CD4-positive, alpha-beta T cell treated with Interleukin-17A for 1 hour (primary cell): ENCODE measurements at regions not wholly inside any gene's neighbourhood (a gene's known extent, or its start where the extent isn't known, plus 50 kb on each side); places are given as distances from the start of the nearest gene placed in this dataset.
"Not testable (repeated sequence)": the region's sequence is repeated elsewhere in the genome, so short reads cannot be mapped to it uniquely, and the experiment has no call there.

Source experiments
- DNase-seq: peaks from one replicate; pipeline ENCODE4 v3.0.0-alpha.2; 2020

GRCh38 chr5:23727271-23727670 is 219.9 kb downstream of the PRDM9 start:
- no peak for DNase-seq

- DNase-seq, result no peak
Measured at GRCh38 chr5:23730023-23730422, 222.6 kb downstream of the PRDM9 start.

DNA sequence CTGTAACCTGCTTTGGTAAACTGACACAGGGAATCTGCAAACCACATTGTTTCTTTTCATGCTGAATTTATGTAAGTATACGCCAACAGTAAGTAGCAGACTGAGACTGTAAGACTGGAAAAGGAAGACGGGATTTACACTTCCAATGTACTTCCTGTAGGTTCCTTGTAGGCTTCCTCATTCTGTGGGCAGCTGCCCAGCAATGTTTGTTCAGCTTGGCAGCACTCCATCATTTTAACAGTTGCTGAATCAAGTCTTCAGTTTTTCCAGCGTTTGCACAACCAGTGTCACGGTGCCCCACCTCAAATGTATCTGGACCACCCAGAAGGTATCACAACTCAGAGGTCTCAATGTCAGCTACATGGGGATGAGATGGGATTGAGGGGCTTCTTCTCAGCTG is 232.6 kb downstream of the PRDM9 start:
- DNase-seq, result no peak

DNA sequence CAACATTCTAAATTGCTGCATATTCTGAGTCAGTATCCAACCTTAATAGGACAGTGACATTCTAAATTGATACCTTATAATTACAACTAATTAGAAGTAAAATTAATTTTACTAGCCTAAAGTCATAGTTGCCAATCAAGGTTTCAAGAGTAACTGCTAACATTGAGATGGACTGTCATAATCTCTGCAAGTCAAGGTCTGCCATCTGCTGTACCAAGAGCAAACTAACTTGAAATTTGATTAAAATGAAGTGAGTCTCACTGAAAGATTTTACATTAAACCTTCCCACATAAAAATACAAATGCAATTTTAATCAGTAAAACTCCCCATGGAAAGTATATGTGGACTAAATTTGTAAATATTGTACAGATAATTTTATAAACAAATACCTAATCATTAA is 235.3 kb downstream of the PRDM9 start:
- no peak for DNase-seq

DNA sequence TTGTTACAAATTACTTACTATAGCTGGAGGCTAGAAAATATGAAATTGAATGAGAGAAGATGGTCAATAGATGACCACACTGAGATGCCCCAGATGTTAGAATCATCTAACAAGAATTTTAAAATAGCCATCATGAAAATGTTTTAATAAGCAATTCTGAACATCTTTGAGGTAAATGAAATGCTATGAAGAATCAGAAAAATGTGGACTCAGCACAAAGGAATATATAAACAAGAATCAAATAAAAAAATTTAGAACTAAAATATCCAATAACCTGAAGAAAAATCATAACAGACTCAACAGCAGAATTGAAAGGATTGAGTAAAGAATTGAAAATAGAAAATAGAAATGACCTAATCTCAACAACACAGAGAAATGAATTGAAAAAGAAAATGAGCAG is 248.5 kb downstream of the PRDM9 start:
- no peak for DNase-seq

- DNase-seq, result no peak
Measured at GRCh38 chr5:23756779-23757178, 249.4 kb downstream of the PRDM9 start.

DNA sequence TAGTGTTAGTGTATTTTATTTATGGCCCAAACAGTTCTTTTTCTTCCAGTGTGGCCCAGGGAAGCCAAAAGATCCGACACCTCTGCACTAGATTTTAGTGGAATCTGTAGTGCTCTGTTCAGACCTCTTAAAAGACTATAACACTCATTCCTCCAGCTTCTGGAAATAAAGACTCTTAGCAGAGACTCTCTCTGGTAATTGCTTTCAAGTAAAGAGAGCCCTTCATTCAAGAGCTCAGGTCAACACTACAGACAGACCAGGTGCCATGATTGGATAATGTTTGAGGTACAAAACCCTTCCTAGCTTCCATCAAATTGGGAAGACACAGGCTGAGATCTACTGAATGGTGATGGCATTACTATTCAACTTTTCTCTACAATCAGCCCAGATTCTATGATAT is 255.8 kb downstream of the PRDM9 start:
- DNase-seq, result no peak

GRCh38 chr5:23776684-23777083 is 269.3 kb downstream of the PRDM9 start:
- no peak for DNase-seq

- not testable (repeated sequence) for DNase-seq
Measured at GRCh38 chr5:23800307-23800706, 292.9 kb downstream of the PRDM9 start.

DNA sequence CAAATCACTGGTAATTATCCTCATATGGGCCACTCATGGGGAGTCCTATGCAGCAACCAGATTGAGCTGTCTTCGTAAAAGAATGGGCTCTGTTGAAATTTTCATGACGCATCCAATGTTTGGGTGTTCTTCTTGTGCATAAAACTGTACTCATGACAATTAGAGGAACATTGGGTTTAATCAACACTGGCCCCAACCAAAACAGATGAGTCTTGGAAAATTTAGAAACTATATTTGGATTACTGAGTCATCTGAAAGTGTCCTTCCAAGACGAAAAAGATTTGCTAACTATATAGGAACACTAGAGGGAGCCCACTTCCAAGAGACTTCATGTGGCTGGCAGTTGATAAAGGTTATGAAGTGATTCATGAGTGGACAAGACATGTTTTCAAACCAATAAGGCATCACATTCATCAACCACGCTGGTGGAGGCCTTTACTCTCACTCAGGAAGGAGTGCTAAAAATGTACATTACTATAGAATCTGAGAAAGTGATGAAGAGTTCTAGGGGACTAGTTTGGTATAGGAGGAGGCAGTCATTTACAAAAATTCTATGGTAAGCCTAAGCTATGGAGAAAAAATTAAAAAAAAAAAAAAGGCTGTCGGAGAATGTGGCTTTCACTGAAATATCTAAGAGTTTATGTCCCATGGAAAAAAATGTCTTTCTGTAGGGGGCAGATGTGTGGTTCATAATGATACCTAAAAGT is 313.5 kb downstream of the PRDM9 start:
- DNase-seq, result no peak

GRCh38 chr5:23823521-23823920 is 316.1 kb downstream of the PRDM9 start:
- no peak for DNase-seq

DNA sequence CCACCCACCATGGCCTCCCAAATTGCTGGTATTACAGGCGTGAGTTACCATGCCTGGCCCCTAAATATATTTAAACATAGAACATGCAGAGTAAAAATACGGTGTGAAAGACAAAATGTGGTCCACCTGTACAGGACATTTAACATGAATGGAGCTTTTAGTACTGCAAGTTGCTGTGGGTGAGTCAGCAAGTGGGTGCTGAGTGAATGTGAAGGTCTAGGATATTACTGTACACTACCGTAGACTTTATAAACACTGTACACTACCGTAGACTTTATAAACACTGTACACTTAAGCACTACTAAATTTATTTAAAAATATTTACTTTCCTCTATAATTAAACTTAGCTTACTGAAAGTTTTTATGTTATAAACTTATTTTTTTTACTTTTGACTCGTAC is 317.8 kb downstream of the PRDM9 start:
- no peak for DNase-seq

- no peak for DNase-seq
Measured at GRCh38 chr5:23840083-23840482, 332.7 kb downstream of the PRDM9 start.

DNA sequence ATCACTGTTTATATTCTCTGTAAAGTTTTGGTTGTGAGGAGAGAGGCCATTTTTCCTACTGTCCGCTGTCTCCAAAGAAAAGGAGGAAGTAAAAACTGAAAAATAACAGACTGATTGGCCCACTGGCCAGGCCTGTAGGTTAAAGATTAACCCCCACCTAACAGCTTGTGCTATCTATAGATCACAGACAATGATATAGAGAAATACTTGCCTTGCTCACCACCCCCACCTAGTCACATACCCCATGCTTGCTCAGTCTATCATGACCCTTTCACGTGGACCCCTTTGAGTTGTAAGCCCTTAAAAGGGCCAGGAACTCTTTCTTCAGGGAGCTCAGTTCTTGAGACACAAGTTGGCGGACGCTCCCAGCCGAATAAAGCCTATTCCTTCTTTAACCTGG is 357.4 kb downstream of the PRDM9 start:
- no peak for DNase-seq

GRCh38 chr5:23877847-23878246 is 370.4 kb downstream of the PRDM9 start:
- DNase-seq, result no peak

GRCh38 chr5:23884405-23885031 is 377.1 kb downstream of the PRDM9 start:
- DNase-seq, result no peak

DNA sequence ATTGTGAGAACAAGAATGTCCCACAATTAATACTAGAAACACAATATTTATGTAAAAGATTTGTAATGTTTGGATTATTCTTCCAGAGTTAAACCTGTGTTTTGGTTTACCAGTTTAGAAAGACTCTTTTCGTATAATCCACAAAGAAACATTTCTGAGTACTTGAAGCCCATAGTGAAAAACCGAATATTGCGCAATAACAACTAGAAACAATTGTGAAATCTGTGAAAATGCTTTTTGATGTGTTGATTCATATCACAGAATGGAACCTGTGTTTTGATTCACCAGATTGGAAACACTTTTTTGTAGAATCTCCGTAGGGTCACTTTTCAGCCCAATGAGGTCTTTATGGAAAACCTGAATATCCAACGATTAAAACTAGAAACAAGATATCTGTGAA is 386.2 kb downstream of the PRDM9 start:
- no peak for DNase-seq

- DNase-seq, result no peak
Measured at GRCh38 chr5:23895614-23896013, 388.2 kb downstream of the PRDM9 start.

DNA sequence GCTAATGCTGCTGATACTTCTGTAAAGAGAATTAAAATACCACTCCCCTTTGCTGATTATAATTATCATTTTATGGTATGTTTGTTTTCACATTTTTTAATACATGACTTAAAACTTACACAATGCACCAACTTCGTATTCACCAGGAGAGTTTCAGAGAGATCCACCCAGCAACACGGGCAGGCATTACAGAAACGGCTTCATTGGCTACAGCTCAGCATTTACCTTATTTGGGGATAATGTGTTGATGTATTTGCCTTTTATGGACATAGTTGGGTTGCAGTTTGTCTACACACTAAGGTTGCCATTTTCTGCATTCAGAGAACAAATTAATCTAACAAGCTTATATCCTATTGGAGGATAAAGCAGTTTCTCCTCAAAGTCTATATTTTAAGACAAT is 423.6 kb downstream of the PRDM9 start:
- no peak for DNase-seq

- peak; percentile 12 for DNase-seq
Measured at GRCh38 chr5:23951261-23951928, 444.0 kb downstream of the PRDM9 start.

DNA sequence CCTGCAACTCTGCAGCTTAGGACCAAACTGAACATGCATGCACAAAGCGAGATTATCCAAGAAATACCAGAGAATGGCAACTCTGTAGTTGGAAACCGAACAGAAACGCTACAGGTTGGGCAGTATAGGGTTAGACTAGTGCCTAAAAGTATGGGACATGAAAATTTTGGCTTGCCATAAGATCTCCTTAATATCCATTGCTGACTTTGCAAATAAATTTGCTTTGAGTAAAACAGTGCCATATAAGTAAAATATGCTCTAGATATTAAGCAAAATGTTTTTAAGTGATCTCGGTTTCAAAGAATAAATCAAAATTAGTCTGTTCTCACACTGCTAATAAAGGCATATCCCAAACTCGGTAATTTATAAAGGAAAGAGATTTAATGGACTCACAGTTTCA is 456.0 kb downstream of the PRDM9 start:
- no peak for DNase-seq

DNA sequence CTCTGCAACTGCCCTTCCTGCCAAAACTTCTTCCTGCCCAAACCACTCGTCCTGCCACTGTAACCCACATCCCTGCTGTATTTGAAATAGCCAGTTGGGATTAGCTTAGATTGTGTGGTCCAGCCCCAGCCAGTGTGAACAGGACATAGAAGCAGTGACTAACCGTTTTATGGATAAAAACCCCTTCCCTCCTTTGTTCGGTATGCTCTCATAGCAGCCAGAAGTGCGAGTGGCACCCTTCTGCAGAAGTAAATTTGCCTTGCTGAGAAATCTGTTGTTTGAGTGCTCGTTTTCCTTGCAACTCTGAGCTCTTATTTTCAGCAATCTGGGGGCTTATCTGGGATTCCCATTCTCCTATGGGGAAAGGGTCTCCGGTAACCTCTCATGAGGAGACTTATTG is 470.0 kb downstream of the PRDM9 start:
- DNase-seq, result no peak

GRCh38 chr5:23977997-23978396 is 470.6 kb downstream of the PRDM9 start:
- no peak for DNase-seq

DNA sequence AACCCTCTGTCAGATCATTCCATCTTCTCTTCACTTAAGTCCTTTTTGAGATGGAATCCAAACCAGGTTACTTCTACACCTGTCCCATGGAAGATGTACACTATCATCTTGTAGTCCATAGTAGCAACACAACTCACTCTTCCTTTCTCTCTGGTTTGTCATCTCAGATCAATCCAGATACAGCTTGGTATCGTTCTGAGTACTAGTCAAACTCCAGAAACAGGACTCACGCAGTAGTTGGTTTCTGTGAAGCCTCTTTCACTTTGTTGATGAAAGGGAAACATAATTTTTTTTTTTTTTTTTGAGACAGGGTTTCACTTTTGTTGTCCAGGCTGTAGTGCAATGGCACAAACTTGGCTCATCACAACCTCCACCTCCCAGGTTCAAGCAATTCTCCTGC is 484.0 kb downstream of the PRDM9 start:
- DNase-seq, result no peak
